Panc1 (cell line): ENCODE measurements at regions not wholly inside any gene's neighbourhood (a gene's known extent, or its start where the extent isn't known, plus 50 kb on each side); places are given as distances from the start of the nearest gene placed in this dataset.

Experiments
- ATAC-seq: fragments of 200-7000 bp; cut with Tn5 transposase; 2 replicates; pipeline ENCODE4 v1.9.1; 2020; ENCODE audit warnings: mild to moderate bottlenecking, moderate library complexity
- BruUV-seq: library from RNA; stranded (reverse); fragments of 400-500 nt; replicated peaks from 2 replicates; lab custom pipeline; 2021; lab: Mats Ljungman, UMichigan
- CTCF ChIA-PET: fragments of 300-600 bp; sonication (Branson Sonifier 250); formaldehyde crosslinking; loops from one replicate; lab custom pipeline; 2022; ENCODE audit warnings: antibody characterized with exemption; lab: Charles Lee
- POLR2A ChIA-PET: fragments of 300-600 bp; sonication (Branson Sonifier 250); formaldehyde crosslinking; loops from one replicate; lab custom pipeline; 2022; ENCODE audit warnings: antibody characterized with exemption; lab: Charles Lee
- DNase-seq: peaks from one replicate; pipeline ENCODE4 v3.0.0-alpha.2; 2010; ENCODE audit warnings: low read depth, low spot score
- H3K27ac ChIP-seq: 2 replicates; pipeline ENCODE4 v1.5.1; 2011; ENCODE audit warnings: mild to moderate bottlenecking, low read length, inconsistent platforms
- H3K27me3 ChIP-seq: fragments of 200-500 bp; sonication (Bioruptor generic); 2 replicates; pipeline ENCODE4 v1.6.0; 2014; ENCODE audit warnings: low read length, inconsistent platforms; ENCODE audit not compliant: control insufficient read depth, insufficient read depth
- H3K36me3 ChIP-seq: fragments of 200-500 bp; sonication (Bioruptor generic); 2 replicates; pipeline ENCODE4 v1.5.1; 2014; ENCODE audit warnings: inconsistent platforms, mild to moderate bottlenecking, low read length, moderate library complexity; ENCODE audit not compliant: control insufficient read depth, insufficient read depth
- H3K4me1 ChIP-seq: 2 replicates; pipeline ENCODE4 v1.5.1; 2011; ENCODE audit warnings: inconsistent platforms, mild to moderate bottlenecking, low read length, moderate library complexity; ENCODE audit not compliant: control insufficient read depth, insufficient read depth
- H3K4me3 ChIP-seq, 2 experiments: 2 replicates each; pipeline ENCODE4 v1.5.1; 2011 to 2012; ENCODE audit warnings: low read depth in 2 of 2, low read length in 2 of 2, mild to moderate bottlenecking in 2 of 2, inconsistent platforms in 1 of 2, moderate library complexity in 1 of 2
- H3K9me3 ChIP-seq: fragments of 200-500 bp; sonication (Bioruptor generic); 2 replicates; pipeline ENCODE4 v1.5.1; 2014; ENCODE audit warnings: low read depth, mild to moderate bottlenecking, inconsistent platforms, low read length, moderate library complexity; ENCODE audit not compliant: control insufficient read depth, insufficient read depth
- CTCF ChIP-seq: fragments of 450-650 bp; IDR thresholded peaks from 2 replicates; pipeline ENCODE4 v1.5.1; 2017; ENCODE audit warnings: mild to moderate bottlenecking
- POLR2AphosphoS5 ChIP-seq: IDR thresholded peaks from 2 replicates; pipeline ENCODE4 v1.6.1; 2012; ENCODE audit warnings: mild to moderate bottlenecking, low read depth, low read length, moderate library complexity
- REST ChIP-seq, 2 experiments: IDR thresholded peaks; 2 replicates each; pipeline ENCODE4 v1.6.1; 2011 to 2012; ENCODE audit warnings: low read depth in 2 of 2, control low read depth in 1 of 2, low read length in 1 of 2, mild to moderate bottlenecking in 1 of 2, moderate library complexity in 1 of 2; ENCODE audit not compliant: insufficient read depth in 1 of 2
- SIN3A ChIP-seq: IDR thresholded peaks from 2 replicates; pipeline ENCODE4 v1.6.1; 2012; ENCODE audit warnings: low read depth, mild to moderate bottlenecking, low read length, moderate library complexity, borderline replicate concordance; ENCODE audit not compliant: insufficient read depth
- TCF7L2 ChIP-seq: IDR thresholded peaks from 2 replicates; pipeline ENCODE4 v1.6.1; 2011; ENCODE audit warnings: mild to moderate bottlenecking, low read depth, low read length, inconsistent platforms
- in situ Hi-C: cut with HindIII; loops from 2 replicates; pipeline ENCODE4 v1.10.0; 2016; ENCODE audit warnings: low sequenced_read_pairs, low pct_unique_long_range_greater_than_20kb
- intact Hi-C: fragments of 100-400 bp; cut with micrococcal nuclease; formaldehyde crosslinking; loops from one replicate; pipeline ENCODE4 v1.10.0; 2022; ENCODE audit not compliant: unreplicated experiment

DNA sequence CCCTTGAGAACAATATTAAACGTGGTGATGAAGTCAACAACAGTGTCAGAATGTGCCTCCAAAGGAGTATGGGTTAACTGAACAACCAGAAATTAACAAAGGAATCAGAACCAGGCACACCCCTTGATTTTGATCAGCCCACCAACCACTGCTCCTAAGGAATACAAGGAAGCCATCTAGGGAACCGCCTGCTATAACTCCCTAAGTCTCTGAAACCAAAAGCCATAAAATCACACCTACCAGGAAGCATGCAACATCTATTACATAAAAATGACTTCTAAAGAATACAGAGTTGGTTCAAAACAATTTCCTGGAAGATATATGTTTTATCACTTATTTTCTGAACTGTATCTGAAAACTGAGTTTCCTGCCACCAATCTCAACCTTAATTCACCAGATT is 360.0 kb downstream of the EPHA4 start:
- POLR2A ChIA-PET = no interaction called here
- DNase-seq = no peak
- Histone ChIP-seq H3K4me1 (no peaks in the 10 kb centered on the region), H3K9me3 (no peaks in the 10 kb centered on the region), H3K27me3 (no peaks in the 10 kb centered on the region), H3K36me3 (no peaks in the 10 kb centered on the region), H3K27ac (no peak overlapping the region), H3K4me3 (no peak overlapping the region)
- CTCF ChIA-PET = no interaction called here
- in situ Hi-C loops (no loop called here), intact Hi-C loops (no loop called here)
- no peak for TF ChIP-seq SIN3A
- no peak for TF ChIP-seq POLR2AphosphoS5
- TF ChIP-seq CTCF = no peak
- TF ChIP-seq REST (IDR thresholded peaks at IDR 0.05; ENCODE audit: insufficient read depth in 1 of 2, low read depth in 2 of 2, low read length in 1 of 2) = no peak
- TF ChIP-seq TCF7L2 = no peak
- no peak for ATAC-seq
- BruUV-seq = no TSS peak

DNA sequence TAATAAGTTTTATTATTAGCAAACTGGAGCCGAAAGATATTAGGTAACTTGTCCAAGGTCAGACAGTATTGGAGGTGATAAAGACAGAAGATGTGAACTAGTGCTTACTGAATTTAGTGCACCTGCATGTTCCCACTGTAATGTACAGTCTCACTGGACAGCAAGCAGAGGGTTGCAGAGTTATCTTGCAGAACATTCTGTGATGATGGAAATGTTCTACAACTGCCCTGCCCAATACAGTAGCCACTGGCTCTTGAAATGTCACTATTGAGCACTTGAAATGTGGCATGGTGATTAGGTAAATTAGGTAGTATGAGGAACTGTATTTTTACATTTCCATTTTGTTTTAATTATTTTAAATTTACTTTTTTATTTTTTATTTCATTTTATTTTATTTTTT is 356.6 kb downstream of the EPHA4 start:
- BruUV-seq = no TSS peak
- no peaks in the 10 kb centered on the region for H3K4me1 ChIP-seq

More for the DNA sequence above, 356.6 kb downstream of the EPHA4 start:
- ATAC-seq (no peak), DNase-seq (no peak)
- H3K27me3 ChIP-seq = no peaks in the 10 kb centered on the region
- no peaks in the 10 kb centered on the region for H3K9me3 ChIP-seq
- CTCF ChIA-PET = no interaction called here
- POLR2A ChIA-PET = no interaction called here
- no peak overlapping the region for H3K27ac ChIP-seq
- H3K4me3 ChIP-seq = no peak overlapping the region
- in situ Hi-C loops (no loop called here), intact Hi-C loops (no loop called here)
- no peaks in the 10 kb centered on the region for H3K36me3 ChIP-seq
- no peak for TF ChIP-seq REST (IDR thresholded peaks at IDR 0.05; ENCODE audit: insufficient read depth in 1 of 2, low read depth in 2 of 2, low read length in 1 of 2)
- no peak for TF ChIP-seq SIN3A
- no peak for TF ChIP-seq TCF7L2
- no peak for TF ChIP-seq POLR2AphosphoS5
- TF ChIP-seq CTCF = no peak
